ENCODE measurements at regions not wholly inside any gene's neighbourhood (a gene's known extent, or its start where the extent isn't known, plus 50 kb on each side); places are given as distances from the start of the nearest gene placed in this dataset.
A peak's percentile ranks its signal among the peaks of the same experiment; 100 is the strongest.

DNA sequence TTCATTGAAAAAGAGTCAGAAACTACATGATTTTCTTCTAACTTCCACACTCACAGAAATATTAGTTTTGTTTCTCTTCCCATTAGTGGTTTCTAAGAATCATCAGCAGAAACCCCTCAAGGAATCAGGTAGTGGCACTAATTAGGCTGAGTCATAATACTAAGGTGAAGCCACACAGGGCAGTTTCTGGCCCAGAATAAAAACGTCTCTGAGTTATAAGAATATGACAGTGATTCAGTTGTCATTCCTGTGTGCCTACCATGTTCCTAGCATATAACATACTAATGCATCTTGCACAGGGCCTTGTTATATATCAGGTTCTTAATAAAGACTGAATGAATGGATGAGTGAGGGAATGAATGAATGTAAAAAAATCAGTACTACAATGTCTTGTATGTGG lies 206.0 kb upstream of the PLEKHG7 start:
- DNase-seq (ENCODE audit: low read depth in 2 of 2), result no peak

DNA sequence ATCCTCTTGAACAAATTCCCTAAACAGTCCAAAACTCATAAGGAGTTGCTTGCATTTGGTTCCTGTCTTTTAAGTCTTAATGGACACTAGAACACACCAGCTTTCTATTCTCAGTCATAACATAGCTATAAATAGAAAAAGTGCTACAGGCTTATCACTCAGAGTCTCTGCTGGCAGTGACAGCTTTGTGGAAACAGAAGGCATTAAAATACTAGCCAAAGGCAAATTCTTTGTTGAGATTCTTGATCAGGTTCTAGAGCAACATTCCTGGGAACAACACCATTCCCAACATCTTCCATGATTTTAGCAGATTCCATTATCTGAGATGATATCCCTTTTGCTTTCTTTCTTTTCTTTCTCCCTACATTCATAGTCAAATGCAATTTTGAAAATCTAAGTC lies 207.7 kb upstream of the PLEKHG7 start:
- DNase-seq (ENCODE audit: low read depth in 2 of 2), result no peak

DNA sequence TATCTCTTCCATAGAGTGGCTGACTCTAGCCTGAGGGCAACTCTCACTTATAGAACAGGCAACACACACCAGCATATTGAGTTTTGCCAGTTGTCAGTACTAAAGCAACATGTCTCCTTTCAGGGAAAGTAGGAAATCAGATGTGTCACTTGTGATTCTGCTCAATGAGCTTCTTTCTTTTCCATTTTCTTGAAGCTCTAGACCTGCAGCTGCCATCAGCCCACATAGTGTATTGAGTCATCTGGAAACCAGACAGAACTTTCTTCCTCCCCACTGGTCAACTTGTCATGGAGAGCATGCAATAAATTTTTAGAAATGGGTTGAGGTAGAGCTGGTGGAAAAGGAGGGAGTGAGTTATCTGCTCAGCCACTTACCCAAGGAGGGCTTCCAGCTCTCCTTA lies 209.0 kb upstream of the PLEKHG7 start:
- no peak for DNase-seq (ENCODE audit: low read depth in 2 of 2)

DNA sequence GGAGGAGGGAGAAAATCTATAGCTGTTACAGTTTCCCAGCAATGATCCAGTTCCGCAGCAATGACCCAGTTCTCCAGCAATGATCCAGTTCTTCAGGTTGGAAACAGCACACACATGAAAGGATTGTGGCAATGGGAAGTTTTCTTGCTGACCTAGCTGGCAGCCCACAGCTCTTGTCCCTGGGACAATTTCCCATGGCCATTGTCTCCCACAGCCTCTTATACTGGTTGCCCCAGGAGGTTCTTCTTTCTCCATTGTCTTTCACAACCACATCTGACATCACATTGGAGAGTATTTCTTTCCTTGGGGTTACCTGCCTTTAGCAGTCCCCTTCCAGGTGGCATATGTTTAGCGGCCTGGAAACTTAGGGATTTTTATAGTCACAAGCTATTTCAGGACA lies 209.8 kb upstream of the PLEKHG7 start:
- DNase-seq (ENCODE audit: low read depth in 2 of 2), result no peak

DNA sequence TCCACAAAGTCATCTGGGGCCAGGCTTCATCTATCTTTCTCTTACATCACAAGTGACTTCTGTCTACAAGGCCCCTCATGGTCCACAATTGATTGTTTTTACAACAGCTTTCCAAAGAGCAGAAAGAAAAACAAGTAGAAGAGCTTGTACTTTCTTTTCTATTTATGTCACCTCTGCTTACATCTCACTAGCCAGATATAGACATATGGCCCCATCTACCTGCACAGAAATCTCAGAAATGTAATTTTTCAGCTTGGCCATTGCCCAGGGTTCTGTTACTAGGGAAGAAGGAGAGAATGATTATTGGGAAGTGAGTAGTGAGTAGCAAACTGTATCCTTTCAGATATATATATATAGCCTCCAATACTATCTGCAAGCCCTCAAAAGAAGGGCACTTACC lies 210.5 kb upstream of the PLEKHG7 start:
- no peak for DNase-seq (ENCODE audit: low read depth in 2 of 2)

DNA sequence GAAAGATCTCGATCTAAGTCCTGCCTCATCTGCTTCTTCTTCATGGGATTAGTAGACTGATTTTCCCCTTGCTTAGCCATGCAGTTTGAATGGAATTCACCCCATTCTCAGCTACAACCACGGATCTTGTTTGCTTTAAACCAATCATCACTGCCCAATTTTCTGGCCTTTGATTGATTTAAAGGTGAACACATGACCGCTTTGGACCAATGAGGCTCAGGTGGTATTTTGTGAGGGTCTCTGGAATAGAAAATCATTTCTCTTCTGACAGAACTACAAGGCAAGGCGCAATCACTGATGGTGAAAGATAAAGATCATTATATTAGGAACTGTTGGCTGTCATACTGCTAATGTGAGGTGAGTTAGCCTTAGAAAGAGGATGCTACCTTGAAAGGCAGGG lies 213.0 kb upstream of the PLEKHG7 start:
- DNase-seq (ENCODE audit: low read depth in 2 of 2), result no peak

DNA sequence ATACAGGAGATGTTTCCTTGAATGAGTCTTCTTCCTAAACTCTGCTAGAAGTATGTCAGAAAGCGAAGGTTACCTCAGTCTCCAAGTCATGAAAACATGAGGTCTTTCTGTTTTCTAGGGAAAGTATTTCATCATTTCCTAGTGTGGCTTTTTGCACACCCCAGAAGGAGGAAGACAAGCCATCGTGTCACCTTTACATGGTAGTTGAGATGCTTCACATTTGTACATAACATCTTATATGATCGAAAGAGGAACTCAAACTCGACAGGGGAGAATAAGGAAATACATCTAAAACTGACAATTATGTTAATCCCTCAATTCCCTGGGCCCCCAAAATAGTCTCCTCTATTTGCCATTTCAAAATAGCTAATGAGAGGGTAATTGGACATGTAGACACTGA lies 214.1 kb upstream of the PLEKHG7 start:
- DNase-seq (ENCODE audit: low read depth in 2 of 2), result no peak

DNA sequence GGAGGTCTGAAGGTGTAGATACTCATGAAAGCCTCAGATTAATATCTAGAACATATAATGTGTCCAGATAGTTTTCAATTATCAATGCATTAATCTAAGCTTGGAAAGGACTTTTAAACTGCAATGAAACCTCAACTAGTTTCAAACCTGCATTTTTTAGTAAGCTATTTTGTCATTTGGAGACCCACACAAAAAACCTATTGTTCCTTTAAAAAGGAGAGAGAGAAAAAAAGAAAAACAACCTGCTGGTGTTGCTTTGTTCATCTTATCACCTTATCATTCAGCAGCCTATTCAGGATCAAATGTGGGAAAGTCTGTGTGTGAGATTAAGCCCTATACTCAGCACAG lies 215.7 kb upstream of the PLEKHG7 start:
- no peak for DNase-seq (ENCODE audit: low read depth in 2 of 2)

DNA sequence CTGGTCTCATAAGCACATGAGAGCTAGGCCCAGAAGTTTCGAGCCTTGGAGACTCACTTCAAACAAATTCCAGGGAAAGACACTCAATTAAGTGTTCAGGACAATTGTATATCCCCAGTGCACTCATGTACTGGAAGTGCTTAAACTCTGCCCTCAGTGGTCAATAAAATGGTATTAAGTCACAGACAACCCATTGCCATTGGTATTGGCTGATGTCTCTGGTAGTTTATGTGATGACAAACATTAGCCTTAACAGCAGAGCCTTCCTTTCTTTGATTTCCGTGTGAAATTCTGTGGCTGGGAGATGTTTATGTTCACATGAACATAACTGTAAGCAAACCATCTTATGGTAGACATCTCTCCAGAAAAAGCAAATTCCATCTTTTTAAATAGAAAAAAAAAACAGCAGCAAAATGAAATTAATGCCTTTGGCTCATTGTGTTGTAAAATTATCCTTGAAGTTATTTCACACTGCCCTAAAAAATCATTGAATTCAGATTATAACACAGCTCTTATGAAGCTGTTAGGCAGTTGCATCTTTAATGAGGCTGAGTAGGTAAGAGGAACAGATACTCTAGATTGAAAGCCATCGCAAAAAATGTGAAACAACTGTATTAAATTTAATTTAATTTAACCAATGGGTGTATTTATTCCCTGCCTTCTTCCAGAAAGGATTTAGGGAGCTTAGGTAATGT lies 216.2 kb upstream of the PLEKHG7 start:
- DNase-seq (ENCODE audit: low read depth in 2 of 2), result no peak

DNA sequence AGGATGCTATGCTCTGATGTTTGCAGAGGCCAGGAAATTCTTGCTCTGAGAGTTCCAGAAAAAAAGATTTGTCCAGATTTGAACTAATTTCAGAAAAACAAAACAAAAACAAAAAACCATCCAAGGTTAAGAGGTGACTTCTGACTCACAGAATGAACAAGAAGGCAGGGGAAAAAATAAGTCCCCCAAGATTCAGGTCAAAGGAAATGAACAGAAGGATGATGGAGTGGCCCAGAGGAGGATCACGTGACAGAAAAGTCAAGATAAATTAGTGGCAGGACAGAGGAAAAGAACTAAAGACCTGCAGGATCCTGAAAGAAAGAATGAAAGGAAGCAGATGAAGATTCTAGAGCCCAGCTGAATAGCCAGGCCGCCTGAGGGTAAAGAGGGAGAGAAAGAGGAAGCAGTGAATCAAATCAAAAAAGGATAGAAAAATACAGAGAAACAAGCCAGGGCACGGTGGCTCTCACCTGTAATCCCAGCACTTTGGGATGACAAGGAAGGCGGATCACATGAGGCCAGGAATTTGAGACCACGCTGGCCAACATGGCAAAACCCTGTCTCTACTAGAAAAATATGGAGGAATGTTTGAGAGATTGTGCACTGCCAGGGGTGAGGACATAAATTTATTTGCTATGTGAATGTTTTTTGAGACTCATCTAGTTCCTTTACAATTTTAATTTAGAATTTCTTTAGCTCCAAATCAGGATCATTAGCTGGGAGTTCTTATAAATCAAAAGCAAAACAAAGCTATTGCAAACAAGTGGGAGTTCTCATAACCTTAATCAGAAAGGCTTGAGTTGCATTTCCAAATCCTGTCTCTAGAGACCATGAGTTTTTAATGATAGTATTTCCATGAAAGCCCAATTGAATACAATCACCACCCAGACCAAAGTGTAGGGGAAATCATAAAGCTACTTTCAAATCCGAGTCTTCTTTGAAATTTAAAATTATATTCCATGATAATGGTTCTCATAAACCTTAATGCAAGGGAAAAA lies 217.1 kb upstream of the PLEKHG7 start:
- no peak for DNase-seq (ENCODE audit: low read depth in 2 of 2)

DNA sequence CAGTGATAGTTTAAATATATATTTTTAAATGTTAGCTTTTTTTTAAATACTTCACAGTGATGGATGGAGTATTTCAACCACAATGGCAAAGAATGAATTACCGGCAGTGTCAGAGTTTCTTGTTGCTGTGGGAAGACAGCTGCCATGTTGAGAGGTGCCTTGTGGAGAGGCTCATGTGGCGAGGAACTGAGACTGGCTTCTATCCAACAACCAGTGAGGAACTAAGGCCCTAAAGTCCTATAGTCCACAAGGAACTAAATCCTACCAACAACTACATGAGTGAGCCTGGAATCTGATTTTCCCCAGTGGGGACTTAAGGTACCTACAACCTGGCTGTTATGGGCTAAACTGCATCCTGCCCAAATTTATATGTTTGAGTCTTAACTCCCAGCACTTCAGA lies 220.2 kb upstream of the PLEKHG7 start:
- no peak for DNase-seq (ENCODE audit: low read depth in 2 of 2)

DNA sequence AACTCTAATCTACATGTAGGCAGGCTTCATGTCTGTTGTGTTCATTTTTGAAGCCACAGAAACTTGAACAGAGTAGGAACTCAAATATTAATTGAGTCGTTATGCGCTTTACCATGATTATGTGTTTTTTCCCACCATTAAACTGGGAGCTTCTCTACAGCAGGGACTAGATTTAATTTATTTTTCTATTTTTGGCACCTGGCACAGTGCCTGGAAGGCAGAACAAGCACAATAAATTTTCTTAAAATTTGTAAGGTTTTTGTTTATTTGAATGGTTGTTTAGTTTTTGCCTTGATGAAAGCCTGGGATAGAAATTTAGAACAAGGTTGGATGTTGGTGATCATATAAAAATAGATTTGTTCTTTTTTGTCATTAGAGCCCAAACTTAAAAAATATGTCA lies 221.7 kb upstream of the PLEKHG7 start:
- DNase-seq (ENCODE audit: low read depth in 2 of 2), result no peak

DNA sequence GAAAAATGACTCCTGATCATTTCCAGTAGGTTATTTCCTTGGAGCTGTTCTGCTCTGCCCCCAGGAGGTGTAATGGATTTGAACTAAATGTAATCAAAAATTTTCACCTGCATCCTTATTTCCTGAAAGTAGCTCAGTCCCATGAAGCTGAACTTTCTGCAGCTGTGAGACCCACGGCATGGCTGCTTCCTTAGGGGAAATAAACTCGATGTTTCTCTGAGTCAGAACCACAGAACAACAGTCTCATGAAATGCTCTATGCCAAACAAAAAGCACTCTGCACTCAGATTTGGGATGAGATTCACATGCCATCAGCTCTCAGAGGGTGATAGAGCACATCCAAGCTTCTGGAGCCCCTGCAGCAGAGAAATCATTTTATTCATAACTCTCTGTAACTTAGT lies 224.1 kb upstream of the PLEKHG7 start:
- DNase-seq (ENCODE audit: low read depth in 2 of 2), result no peak

DNA sequence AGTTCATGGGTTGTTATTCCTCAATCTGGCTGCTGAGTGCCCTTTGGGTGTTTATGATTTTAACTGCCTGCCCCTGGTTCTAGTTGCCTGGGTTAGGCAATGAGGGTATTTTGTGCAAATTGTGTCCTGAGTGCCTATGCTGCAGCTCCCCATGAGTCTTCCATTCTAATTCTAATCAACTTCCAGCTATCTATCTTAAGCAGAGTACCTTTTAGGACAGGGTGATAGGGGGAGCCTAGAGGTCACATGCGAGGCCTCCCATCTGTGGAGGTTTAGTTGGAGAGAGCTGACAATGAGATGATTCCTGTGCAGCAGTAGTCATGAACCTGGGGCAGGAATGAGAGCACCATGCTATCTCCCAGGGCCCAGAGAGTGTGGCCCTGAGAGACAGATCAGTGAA lies 225.9 kb upstream of the PLEKHG7 start:
- DNase-seq (ENCODE audit: low read depth in 2 of 2), result no peak

DNA sequence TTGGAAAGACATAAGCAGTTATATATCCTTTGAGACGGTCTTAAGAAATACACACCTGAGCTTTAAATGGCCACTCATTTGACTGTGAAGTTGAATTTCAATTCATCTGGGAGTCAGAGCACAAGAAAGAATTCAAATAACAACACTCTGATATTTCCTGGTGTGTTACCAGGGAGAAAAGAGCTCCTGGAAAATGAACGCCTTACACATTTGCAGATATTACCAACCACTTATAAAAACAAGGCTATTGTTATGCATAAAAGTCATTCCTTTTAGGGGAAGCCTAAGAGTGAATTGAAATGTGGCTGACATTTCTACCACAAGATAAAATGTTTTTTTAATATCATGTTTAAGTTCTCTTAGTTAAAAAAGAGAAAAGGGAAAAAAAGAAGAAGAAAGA lies 229.2 kb upstream of the PLEKHG7 start:
- no peak for DNase-seq (ENCODE audit: low read depth in 2 of 2)

DNA sequence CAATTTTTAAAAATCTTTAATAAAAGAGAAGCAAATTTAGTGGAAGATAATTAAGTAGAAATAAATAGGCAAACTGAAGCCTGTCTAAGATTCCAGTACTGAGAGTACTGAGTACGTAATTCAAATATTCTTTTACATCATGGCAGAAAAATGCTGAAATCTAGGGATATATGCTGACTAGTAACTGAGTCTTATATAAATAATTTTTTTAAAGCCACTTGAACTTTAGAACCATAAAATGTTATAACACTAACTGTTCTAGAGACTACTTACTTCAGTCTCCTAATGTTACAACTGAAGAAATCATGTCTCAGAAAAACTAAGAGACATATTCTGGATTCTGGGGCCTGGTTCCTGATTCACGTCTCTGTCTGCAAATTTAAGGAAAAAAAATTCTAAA lies 230.6 kb upstream of the PLEKHG7 start:
- DNase-seq (ENCODE audit: low read depth in 2 of 2), result no peak

DNA sequence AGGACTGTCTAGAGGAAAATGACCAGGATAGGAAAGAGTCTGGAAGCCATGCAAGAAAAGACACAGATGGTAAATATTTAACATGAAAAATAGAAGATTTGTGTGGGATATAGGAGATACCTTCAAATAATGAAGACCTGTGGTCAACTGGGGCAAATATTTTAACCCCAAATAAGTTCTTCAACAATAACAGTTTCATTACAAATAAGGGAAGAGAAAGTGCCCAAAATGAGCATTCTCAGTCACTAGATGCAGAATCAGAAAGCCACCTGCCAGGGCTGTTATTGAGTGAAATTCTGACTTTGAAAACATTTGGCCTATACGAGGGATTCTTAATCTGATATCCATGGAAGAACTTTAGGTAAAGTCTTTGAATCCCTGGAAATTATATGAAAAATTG lies 231.2 kb upstream of the PLEKHG7 start:
- no peak for DNase-seq (ENCODE audit: low read depth in 2 of 2)

DNA sequence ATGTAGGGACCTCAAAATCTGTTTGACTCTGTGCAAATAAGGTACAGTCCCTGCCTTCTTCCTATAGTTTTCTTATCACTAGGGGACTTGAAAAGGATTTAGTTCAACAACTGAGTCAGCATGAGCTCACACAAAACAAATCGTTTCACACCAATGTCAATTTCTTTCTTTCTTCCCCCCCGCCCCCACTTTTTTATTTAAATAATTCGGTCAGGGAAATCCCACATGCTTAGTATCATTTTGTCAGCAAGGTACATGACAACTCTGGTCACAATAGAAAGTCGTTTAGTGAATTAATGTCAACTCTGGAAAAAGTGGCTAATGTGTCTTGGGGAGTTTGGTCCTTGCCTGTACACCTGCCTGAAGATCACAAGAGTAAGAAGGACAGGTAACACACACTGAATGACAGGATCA lies 232.2 kb upstream of the PLEKHG7 start:
- DNase-seq (ENCODE audit: low read depth in 2 of 2), result peak in 1 of 2 donors; percentile 25

DNA sequence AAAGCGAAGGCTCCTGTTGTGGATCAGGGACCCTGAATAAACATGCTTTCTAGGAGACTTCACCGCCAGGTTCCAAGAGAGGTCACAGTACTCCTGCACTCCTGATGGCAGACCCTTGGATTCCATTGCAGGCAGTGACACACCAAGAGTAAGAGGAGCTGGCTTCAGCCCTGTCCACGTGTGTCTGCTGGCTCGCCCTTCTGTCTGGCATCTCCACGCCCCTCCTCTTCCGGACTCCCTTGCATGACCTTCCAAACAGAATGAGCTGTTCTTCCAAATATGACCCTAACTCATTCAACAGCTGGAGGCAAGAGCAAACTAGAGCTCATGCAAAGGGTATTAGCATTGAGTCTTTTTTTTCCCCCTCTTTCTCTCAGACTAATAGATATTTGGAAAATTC lies 233.0 kb upstream of the PLEKHG7 start:
- no peak for DNase-seq (ENCODE audit: low read depth in 2 of 2)

DNA sequence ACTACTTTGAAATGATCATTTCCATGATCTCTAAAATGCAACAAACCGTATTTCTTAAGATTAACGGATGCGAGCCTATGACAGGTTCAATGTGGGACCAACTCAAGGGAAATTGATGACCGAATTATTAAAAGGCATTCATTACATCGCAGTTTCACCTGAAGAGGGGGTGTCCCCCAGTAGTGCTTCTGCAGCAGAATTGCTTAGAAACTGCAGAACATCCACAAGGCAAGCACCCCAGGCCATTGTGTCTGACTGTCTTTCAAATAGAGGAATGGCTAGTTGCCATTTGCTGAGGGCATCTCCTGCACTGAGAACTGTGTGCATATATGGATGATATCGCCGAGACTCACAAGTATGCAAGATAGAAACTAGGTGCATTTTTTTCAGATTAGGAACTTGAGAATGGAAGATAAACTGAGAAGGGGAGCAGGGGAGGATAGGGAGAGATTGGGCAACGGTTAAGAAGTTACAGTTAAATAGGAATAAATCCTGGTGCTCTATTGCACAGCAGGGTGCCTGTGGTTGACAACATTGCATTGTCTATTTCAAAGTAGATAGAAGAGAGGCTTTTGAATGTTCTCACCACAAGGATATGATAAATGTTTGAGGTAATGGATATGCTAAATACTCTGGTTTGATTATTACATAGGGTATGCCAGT lies 234.3 kb upstream of the PLEKHG7 start:
- DNase-seq (ENCODE audit: low read depth in 2 of 2), result no peak

DNA sequence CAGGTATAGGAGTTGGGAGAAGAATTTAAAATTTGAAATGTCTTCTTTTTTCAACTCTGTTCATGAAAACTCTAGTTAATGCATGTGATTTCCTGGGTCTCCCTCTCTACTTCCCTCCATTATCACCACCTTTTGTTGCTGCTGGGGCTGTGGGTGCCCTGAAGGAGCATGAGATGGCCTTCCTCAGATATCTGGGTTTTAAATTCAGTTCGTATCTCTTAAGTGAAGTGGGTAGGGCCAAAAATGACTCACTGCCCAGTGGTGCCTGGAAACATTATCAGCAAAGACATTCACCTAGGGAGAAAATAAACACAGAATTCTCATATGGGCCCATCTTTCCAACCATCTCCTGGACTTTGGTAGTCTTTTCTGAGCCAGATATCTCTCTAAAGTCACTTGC lies 234.9 kb upstream of the PLEKHG7 start:
- no peak for DNase-seq (ENCODE audit: low read depth in 2 of 2)

DNA sequence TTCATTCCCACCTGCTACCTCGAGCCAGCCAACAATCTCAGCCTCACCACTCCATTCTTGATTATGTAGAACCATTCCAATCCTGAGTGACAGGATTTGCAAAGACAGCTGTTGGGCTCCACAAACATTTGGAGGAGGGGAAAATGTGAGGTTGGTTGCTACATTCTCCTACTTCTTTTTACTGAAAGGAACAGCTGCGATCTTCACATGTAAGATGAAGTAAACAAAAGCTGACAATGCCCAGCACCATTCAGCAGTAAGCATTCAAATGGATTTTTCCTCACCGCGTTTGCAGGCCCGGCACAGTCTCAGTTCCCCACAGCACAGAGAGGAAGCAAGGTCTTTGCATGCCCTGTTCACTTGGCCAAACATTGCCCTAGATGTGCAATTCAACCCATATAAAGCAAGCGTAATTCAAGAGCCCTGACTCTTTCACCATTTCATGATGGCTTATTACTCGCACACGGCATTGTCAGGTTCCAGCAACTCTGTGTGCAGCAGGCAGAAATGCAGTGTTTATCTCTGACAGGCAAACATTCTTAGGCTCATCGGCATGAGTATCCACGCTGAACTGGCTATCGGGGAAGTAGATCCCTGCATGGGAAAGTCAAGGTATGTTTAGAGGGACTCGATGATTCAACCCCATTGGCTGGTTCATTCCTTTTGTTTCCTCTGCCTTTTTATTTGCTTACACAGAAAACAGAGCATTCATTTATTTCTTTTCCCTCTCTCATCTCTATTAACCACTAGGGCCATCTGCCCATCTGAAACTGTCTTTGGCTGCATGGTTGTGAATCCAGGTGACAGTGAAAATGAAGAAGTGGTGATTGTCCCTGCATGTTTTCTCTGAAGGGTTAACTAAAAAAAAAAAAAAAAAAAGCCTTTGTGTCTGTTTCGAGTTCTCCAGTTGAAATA lies 236.1 kb upstream of the PLEKHG7 start:
- DNase-seq (ENCODE audit: low read depth in 2 of 2), result no peak
